HCT116 (cell line): ENCODE measurements at regions not wholly inside any gene's neighbourhood (a gene's known extent, or its start where the extent isn't known, plus 50 kb on each side); places are given as distances from the start of the nearest gene placed in this dataset.

Experiments
- ATAC-seq: fragments of 200-7000 bp; cut with Tn5 transposase; 2 replicates; pipeline ENCODE4 v1.9.1; 2020; ENCODE audit warnings: mild to moderate bottlenecking, moderate library complexity
- BruUV-seq: library from RNA; stranded (reverse); fragments of 400-500 nt; replicated peaks from 2 replicates; lab custom pipeline; 2021; lab: Mats Ljungman, UMichigan
- CTCF ChIA-PET: fragments of 300-600 bp; sonication (Branson Sonifier 250); formaldehyde crosslinking; loops from one replicate; lab custom pipeline; 2021; ENCODE audit warnings: antibody characterized with exemption; lab: Charles Lee
- POLR2A ChIA-PET: fragments of 300-600, 350-600 bp; sonication (Branson Sonifier 250); formaldehyde crosslinking; loops from one replicate; lab custom pipeline; 2021; ENCODE audit warnings: antibody characterized with exemption; lab: Charles Lee
- RAD21 ChIA-PET, 2 experiments: fragments of 300-600 bp; sonication (Branson Sonifier 250); formaldehyde crosslinking; loops; one replicate each; lab custom pipeline; 2023; ENCODE audit warnings: low total read pairs in 2 of 2; ENCODE audit not compliant: uncharacterized antibody in 2 of 2, unreplicated experiment in 2 of 2, low non-redundant PET in 1 of 2; lab: Charles Lee
- DNase-seq: peaks from one replicate; pipeline ENCODE4 v3.0.0-alpha.2; 2010; ENCODE audit warnings: low read depth, low spot score
- H2AFZ ChIP-seq: fragments of 200-600 bp; shearing (Covaris generic), sonication (generic); 2 replicates; pipeline ENCODE4 v1.6.1; 2017; ENCODE audit warnings: low read depth, mixed run types, mixed read lengths, antibody characterized with exemption, low read length; ENCODE audit not compliant: poor library complexity, severe bottlenecking
- H3K27ac ChIP-seq: 2 replicates; pipeline ENCODE4 v1.5.1; 2012; ENCODE audit warnings: low read depth, low read length
- H3K27me3 ChIP-seq: fragments of 200-600 bp; sonication (generic); 2 replicates; pipeline ENCODE4 v1.6.1; 2016; ENCODE audit warnings: mixed run types, low read length, mixed read lengths; ENCODE audit not compliant: insufficient read depth
- H3K36me3 ChIP-seq, 2 experiments: fragments of 200-500 bp in 1 of 2; fragments of 200-600 bp in 1 of 2; sonication (Bioruptor generic) in 1 of 2; sonication (generic) in 1 of 2; 2 replicates each; pipeline versions ENCODE4 v1.5.1 to v1.6.1; 2014 to 2016; ENCODE audit warnings: low read length in 2 of 2, inconsistent platforms in 1 of 2, mixed read lengths in 1 of 2, mixed run types in 1 of 2; ENCODE audit not compliant: insufficient read depth in 2 of 2, control insufficient read depth in 1 of 2
- H3K4me1 ChIP-seq, 2 experiments: fragments of 200-600 bp in 1 of 2; sonication (generic) in 1 of 2; 2 replicates each; pipeline versions ENCODE4 v1.5.1 to v1.6.1; 2012 to 2017; ENCODE audit warnings: low read length in 2 of 2, inconsistent platforms in 1 of 2, mild to moderate bottlenecking in 1 of 2, mixed read lengths in 1 of 2, mixed run types in 1 of 2, moderate library complexity in 1 of 2; ENCODE audit not compliant: insufficient read depth in 2 of 2, control insufficient read depth in 1 of 2
- H3K4me2 ChIP-seq: fragments of 200-600 bp; sonication (generic); 2 replicates; pipeline ENCODE4 v1.6.1; 2017; ENCODE audit warnings: mixed run types, low read length, mixed read lengths
- H3K4me3 ChIP-seq, 2 experiments: fragments of 200-600 bp in 1 of 2; sonication (generic) in 1 of 2; replicated peaks in 1 of 2; 2 replicates each; pipeline ENCODE4 v1.5.1; 2011 to 2016; ENCODE audit warnings: low read length in 2 of 2, control low read depth in 1 of 2, low read depth in 1 of 2, mild to moderate bottlenecking in 1 of 2, mixed read lengths in 1 of 2, mixed run types in 1 of 2
- H3K79me2 ChIP-seq: fragments of 200-600 bp; sonication (generic); 2 replicates; pipeline ENCODE4 v1.6.1; 2017; ENCODE audit warnings: mild to moderate bottlenecking, mixed run types, low read length, moderate library complexity, mixed read lengths; ENCODE audit not compliant: insufficient read depth
- H3K9ac ChIP-seq: fragments of 200-600 bp; sonication (generic); 2 replicates; pipeline ENCODE4 v1.6.1; 2016; ENCODE audit warnings: low read length, mixed read lengths
- H3K9me2 ChIP-seq: fragments of 200-600 bp; sonication (generic), shearing (Covaris generic); 2 replicates; pipeline ENCODE4 v1.6.1; 2017; ENCODE audit warnings: mixed run types, mild to moderate bottlenecking, moderate library complexity; ENCODE audit not compliant: insufficient read depth
- H3K9me3 ChIP-seq, 2 experiments: fragments of 200-500 bp in 1 of 2; fragments of 200-600 bp in 1 of 2; sonication (Bioruptor generic) in 1 of 2; sonication (generic) in 1 of 2; 2 replicates each; pipeline ENCODE4 v1.6.1; 2014 to 2017; ENCODE audit warnings: low read length in 2 of 2, mixed read lengths in 2 of 2, inconsistent platforms in 1 of 2, low read depth in 1 of 2, mild to moderate bottlenecking in 1 of 2, mixed run types in 1 of 2, moderate library complexity in 1 of 2; ENCODE audit not compliant: control insufficient read depth in 1 of 2, insufficient read depth in 1 of 2
- H4K20me1 ChIP-seq: fragments of 200-600 bp; sonication (generic), shearing (Covaris generic); 2 replicates; pipeline ENCODE4 v1.6.1; 2017; ENCODE audit warnings: mixed run types, mild to moderate bottlenecking, moderate library complexity; ENCODE audit not compliant: insufficient read depth
- CEBPB ChIP-seq: IDR thresholded peaks from 2 replicates; pipeline ENCODE4 v1.6.1; 2012; ENCODE audit warnings: low read depth
- EGR1 ChIP-seq: IDR thresholded peaks from 2 replicates; pipeline ENCODE4 v1.6.1; 2012; ENCODE audit warnings: low read depth
- EZH2 ChIP-seq: fragments of 200-600 bp; sonication (generic); IDR thresholded peaks from 2 replicates; pipeline ENCODE4 v1.6.1; 2017; ENCODE audit warnings: antibody characterized with exemption, mixed run types
- EZH2phosphoT487 ChIP-seq: fragments of 200-600 bp; IDR thresholded peaks from 2 replicates; pipeline ENCODE4 v1.6.1; 2018; ENCODE audit warnings: antibody characterized with exemption, borderline replicate concordance
- JUND ChIP-seq: IDR thresholded peaks from 2 replicates; pipeline ENCODE4 v1.6.1; 2012
- POLR2A ChIP-seq: IDR thresholded peaks from 2 replicates; pipeline ENCODE4 v1.7.0; 2011; ENCODE audit warnings: borderline replicate concordance; ENCODE audit not compliant: insufficient read depth, insufficient read length; ENCODE audit errors: extremely low read depth
- POLR2AphosphoS5 ChIP-seq: IDR thresholded peaks from 2 replicates; pipeline ENCODE4 v1.6.1; 2011; ENCODE audit warnings: mild to moderate bottlenecking, low read depth, low read length, moderate library complexity
- RAD21 ChIP-seq: IDR thresholded peaks from 2 replicates; pipeline ENCODE4 v1.6.1; 2012; ENCODE audit warnings: low read depth, mild to moderate bottlenecking
- SRF ChIP-seq: IDR thresholded peaks from 2 replicates; pipeline ENCODE4 v1.6.1; 2012; ENCODE audit warnings: low read depth
- YY1 ChIP-seq: IDR thresholded peaks from 2 replicates; pipeline ENCODE4 v1.6.1; 2011; ENCODE audit warnings: low read length, low read depth, moderate library complexity, mild to moderate bottlenecking; ENCODE audit not compliant: insufficient replicate concordance; ENCODE audit errors: extremely low read depth
- ZNF274 ChIP-seq: fragments of 200-500 bp; sonication (Bioruptor generic); IDR thresholded peaks from 2 replicates; pipeline ENCODE4 v1.6.1; 2014; ENCODE audit warnings: mild to moderate bottlenecking, low read depth, low read length, inconsistent platforms
- intact Hi-C: fragments of 100-400 bp; cut with micrococcal nuclease; formaldehyde crosslinking; loops from 2 replicates; pipeline ENCODE4 v1.10.0; 2022
- TF ChIP-seq, protein P1 (sequence below), 3 experiments: fragments of 200-600 bp in 1 of 3; sonication (generic) in 1 of 3; IDR thresholded peaks in 2 of 3; conservative IDR thresholded peaks in 1 of 3; 2 replicates each; pipeline ENCODE4 v1.5.1; 2012 to 2017; ENCODE audit warnings: low read depth in 2 of 3, low read length in 2 of 3, antibody characterized with exemption in 1 of 3, borderline replicate concordance in 1 of 3, control low read depth in 1 of 3, mild to moderate bottlenecking in 1 of 3, mixed read lengths in 1 of 3, mixed run types in 1 of 3, moderate library complexity in 1 of 3; ENCODE audit not compliant: insufficient read depth in 1 of 3
- TF ChIP-seq, protein P2 (sequence below): IDR thresholded peaks from 2 replicates; pipeline ENCODE4 v1.6.1; 2012; ENCODE audit warnings: low read depth
- TF ChIP-seq, protein P3 (sequence below): IDR thresholded peaks from 2 replicates; pipeline ENCODE4 v1.6.1; 2012

DNA sequence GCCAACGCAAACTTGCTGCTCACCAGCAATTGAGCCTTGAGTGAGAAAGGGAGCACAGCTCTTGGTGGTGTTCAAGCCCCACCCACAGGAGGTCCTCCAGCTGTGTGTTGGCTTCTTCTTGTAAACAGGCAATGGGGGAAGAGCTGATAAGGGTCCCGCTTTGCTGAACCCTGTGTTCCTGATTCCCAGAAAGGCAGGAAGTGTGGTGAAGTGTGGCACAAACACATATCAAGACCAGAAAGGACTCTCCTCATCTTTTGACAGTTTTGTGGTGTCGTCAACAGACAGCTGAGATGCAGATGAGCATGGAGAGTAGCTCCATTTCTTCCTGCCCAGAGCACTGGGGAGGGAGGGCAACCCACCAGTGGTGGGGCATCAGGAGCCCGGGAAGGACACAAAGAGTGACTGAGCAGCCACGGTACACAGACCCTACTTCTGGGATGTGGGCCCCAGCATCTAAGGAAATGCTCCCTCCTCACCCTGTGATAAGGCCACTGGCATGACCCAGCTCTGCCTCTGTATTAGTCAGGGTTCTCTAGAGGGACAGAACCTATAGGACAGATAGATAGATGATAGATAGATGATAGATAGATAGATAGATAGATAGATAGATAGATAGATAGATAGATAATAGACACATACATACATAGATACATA, 188.9 kb upstream of the TAB2 start:
- no peaks in the 10 kb centered on the region for H4K20me1 ChIP-seq
- intact Hi-C loops, result no loop called here
- no peaks in the 10 kb centered on the region for H3K9me3 ChIP-seq
- CTCF ChIA-PET, result no interaction called here
- BruUV-seq, result no TSS peak
- POLR2A ChIA-PET, result no interaction called here
- H3K79me2 ChIP-seq, result no peaks in the 10 kb centered on the region
- H2AFZ ChIP-seq, result no peak overlapping the region
- H3K9ac ChIP-seq, result no peak overlapping the region
- no peak overlapping the region for H3K4me3 ChIP-seq
- no peaks in the 10 kb centered on the region for H3K9me2 ChIP-seq
- H3K27me3 ChIP-seq, result no peaks in the 10 kb centered on the region
- no peak overlapping the region for H3K27ac ChIP-seq
- no peak for TF ChIP-seq JUND
- TF ChIP-seq EZH2phosphoT487, result no peak
- TF ChIP-seq, protein P1, sequence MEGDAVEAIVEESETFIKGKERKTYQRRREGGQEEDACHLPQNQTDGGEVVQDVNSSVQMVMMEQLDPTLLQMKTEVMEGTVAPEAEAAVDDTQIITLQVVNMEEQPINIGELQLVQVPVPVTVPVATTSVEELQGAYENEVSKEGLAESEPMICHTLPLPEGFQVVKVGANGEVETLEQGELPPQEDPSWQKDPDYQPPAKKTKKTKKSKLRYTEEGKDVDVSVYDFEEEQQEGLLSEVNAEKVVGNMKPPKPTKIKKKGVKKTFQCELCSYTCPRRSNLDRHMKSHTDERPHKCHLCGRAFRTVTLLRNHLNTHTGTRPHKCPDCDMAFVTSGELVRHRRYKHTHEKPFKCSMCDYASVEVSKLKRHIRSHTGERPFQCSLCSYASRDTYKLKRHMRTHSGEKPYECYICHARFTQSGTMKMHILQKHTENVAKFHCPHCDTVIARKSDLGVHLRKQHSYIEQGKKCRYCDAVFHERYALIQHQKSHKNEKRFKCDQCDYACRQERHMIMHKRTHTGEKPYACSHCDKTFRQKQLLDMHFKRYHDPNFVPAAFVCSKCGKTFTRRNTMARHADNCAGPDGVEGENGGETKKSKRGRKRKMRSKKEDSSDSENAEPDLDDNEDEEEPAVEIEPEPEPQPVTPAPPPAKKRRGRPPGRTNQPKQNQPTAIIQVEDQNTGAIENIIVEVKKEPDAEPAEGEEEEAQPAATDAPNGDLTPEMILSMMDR (IDR thresholded peaks at IDR 0.05 in 2 of 3, conservative IDR thresholded peaks at IDR 0.05 in 1 of 3; ENCODE audit: borderline replicate concordance in 1 of 3, insufficient read depth in 1 of 3, low read depth in 2 of 3, low read length in 2 of 3), result no peak
- no peak for TF ChIP-seq RAD21
- TF ChIP-seq POLR2AphosphoS5, result no peak
- TF ChIP-seq CEBPB, result no peak
- TF ChIP-seq, protein P2, sequence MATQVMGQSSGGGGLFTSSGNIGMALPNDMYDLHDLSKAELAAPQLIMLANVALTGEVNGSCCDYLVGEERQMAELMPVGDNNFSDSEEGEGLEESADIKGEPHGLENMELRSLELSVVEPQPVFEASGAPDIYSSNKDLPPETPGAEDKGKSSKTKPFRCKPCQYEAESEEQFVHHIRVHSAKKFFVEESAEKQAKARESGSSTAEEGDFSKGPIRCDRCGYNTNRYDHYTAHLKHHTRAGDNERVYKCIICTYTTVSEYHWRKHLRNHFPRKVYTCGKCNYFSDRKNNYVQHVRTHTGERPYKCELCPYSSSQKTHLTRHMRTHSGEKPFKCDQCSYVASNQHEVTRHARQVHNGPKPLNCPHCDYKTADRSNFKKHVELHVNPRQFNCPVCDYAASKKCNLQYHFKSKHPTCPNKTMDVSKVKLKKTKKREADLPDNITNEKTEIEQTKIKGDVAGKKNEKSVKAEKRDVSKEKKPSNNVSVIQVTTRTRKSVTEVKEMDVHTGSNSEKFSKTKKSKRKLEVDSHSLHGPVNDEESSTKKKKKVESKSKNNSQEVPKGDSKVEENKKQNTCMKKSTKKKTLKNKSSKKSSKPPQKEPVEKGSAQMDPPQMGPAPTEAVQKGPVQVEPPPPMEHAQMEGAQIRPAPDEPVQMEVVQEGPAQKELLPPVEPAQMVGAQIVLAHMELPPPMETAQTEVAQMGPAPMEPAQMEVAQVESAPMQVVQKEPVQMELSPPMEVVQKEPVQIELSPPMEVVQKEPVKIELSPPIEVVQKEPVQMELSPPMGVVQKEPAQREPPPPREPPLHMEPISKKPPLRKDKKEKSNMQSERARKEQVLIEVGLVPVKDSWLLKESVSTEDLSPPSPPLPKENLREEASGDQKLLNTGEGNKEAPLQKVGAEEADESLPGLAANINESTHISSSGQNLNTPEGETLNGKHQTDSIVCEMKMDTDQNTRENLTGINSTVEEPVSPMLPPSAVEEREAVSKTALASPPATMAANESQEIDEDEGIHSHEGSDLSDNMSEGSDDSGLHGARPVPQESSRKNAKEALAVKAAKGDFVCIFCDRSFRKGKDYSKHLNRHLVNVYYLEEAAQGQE, result no peak
- TF ChIP-seq ZNF274, result no peak
- TF ChIP-seq YY1, result no peak
- TF ChIP-seq EGR1, result no peak
- TF ChIP-seq EZH2, result no peak
- TF ChIP-seq, protein P3, sequence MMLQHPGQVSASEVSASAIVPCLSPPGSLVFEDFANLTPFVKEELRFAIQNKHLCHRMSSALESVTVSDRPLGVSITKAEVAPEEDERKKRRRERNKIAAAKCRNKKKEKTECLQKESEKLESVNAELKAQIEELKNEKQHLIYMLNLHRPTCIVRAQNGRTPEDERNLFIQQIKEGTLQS, result no peak
- TF ChIP-seq POLR2A, result no peak
- TF ChIP-seq SRF, result no peak
- ATAC-seq (no peak), DNase-seq (no peak)
- peaks cover 5% of the 10 kb centered on the region in 2 experiments; a peak in 3 of 4 replicates for H3K4me1 ChIP-seq
- H3K4me2 ChIP-seq, result no peak overlapping the region
- RAD21 ChIA-PET, result no interaction called here
- no peaks in the 10 kb centered on the region for H3K36me3 ChIP-seq
